GDM1 (cell line): ENCODE measurements at regions not wholly inside any gene's neighbourhood (a gene's known extent, or its start where the extent isn't known, plus 50 kb on each side); places are given as distances from the start of the nearest gene placed in this dataset.

Experiments
- DNase-seq: peaks from one replicate; lab custom pipeline; 2025; lab: John Stamatoyannopoulos, UW

DNA sequence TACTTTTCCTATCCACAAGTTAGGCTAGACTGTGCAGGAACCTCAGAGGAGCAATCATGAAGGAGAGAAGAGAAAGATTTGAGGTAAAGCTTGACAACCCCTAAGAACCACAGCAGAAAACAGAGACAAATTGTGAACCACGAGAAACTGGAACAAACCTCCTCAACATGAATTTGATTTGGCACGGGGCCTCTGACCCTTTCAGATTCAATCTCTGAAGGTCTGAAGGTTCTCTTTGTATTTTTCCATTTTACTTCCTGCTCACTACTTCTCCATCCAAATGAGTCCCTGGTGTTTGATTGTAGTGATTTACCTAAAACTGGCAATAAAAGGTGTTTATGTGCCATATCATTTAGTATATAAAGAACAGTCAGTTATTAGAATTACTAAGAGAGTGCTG, 126.1 kb upstream of the STXBP5 start:
- DNase-seq: no peak

GRCh38 chr6:147078602-147079001, 125.6 kb upstream of the STXBP5 start:
- no peak for DNase-seq

DNA sequence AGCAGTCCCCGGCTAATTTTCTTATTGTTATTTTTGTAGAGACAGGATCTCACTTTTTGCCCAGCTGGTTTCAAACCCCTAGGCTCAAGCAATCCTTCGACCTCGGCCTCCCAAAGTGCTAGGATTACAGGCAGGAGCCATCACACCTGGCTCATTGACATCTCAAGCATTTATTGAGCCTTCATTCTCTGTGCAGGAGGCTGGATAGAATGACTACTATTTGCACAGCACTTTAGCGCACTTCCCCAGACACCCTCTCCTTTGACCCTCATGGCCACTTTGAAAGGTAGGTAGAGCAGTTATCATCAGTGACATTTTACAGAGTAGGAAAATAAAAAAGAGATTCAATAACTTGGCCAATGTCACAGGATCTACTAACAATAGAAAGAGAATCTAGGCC, 124.0 kb upstream of the STXBP5 start:
- no peak for DNase-seq

GRCh38 chr6:147081076-147081609, 123.1 kb upstream of the STXBP5 start:
- DNase-seq: no peak

DNA sequence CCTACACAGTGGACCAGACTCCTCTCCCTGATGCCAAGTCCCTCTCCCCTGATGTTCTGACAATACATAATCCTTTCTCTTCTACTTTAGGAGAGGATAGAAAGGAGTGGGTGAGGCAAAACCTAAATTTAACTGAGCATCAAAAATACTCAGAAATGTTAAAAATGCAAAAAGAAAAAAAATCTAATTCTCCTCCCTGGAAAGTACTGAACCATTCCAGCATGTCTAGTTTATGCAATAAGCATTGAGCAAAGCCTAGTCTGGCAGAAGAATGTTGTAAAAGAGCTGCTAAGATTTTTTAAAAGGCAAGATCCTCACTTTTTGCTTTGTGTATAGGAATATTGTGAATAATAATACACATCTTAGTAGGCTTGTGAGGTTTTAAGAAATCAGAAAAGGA, 116.6 kb upstream of the STXBP5 start:
- no peak for DNase-seq

DNA sequence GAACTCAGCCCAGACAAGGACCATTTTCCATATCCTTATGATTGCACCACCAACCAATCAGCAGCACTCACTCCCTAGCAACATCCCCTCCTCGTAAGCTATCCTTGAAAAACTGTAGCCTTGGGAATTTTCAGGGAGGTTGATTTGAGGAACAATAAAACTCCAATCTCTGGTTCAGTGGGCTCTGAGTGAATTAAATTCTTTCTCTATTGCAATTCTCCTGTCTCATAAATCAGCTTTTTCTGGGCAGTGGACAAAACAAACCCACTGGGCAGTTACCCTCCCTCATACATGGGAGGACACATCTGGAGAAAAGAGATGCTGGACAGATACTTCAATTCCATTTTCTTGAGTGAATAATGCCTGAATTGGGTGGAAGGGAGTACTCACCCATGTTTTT, 115.4 kb upstream of the STXBP5 start:
- DNase-seq: no peak

DNA sequence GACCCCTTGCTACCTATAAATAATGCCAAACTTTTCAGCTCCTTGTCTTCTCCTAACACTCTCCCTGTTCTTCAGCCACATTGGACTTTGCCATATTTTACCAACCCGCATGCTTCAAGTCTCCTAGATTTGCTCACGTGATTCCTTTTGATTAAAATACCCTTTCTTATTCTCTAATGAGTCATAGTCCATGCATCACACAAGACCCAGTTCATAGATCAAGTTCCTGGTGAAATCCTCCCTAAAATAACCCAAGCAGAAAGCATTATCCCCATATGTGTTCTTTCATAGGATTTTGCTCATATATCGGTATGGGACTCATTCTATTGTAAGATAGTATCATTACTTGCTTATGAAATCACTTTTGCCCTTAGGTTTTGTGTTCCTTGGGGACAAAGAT, 108.9 kb upstream of the STXBP5 start:
- DNase-seq: no peak

GRCh38 chr6:147099974-147100373, 104.2 kb upstream of the STXBP5 start:
- DNase-seq: no peak

DNA sequence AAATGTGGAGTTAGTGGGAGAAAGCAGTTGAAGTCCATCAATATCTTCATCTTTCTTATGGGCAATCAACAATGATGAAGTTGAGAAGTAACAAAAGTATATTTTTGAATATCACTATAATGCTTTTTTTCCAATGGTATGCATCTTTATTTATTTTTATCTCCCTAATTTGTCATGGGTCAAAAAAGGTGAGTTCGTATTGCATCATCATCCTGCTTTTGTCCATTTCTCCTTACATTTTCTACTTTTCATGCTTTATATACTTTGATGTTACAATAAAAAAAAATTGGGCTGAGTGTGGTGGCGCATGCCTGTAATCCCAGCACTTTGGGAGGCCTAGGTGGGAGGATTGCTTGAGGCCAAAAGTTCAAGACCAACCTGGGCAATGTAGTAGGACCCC, 101.2 kb upstream of the STXBP5 start:
- no peak for DNase-seq

GRCh38 chr6:147103694-147104093, 100.5 kb upstream of the STXBP5 start:
- DNase-seq: no peak

GRCh38 chr6:147105786-147106185, 98.4 kb upstream of the STXBP5 start:
- DNase-seq: no peak

DNA sequence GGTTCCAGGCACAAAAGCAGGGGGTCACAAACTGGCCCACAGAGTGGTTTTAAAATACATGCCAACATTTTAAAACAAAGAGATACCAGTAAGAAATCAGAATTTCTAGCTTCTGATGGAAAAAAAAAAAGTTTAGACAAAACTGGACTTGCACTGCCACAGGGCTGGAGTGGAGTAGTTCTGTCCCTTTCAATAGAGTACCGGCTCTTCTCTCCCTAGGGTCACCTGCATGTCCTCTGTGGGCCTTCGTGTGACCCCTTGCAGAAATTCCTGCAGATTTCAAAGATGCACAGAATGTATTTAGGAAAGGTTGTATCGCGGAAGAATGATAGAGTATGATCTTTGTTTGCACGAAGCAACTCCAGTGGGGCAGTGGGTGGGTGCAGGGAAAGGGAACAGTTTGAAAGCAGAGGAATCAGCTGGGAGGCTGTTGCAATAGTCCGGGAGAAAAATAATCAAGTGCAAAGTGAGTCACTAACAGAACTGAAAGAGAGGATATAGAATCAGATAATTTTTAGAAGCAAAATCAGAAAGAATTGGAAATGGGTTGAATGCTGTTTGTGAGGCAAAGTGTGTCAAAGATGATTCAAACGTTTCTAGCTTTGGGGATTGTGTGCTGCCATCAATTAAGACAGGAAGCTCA, 97.3 kb upstream of the STXBP5 start:
- no peak for DNase-seq

DNA sequence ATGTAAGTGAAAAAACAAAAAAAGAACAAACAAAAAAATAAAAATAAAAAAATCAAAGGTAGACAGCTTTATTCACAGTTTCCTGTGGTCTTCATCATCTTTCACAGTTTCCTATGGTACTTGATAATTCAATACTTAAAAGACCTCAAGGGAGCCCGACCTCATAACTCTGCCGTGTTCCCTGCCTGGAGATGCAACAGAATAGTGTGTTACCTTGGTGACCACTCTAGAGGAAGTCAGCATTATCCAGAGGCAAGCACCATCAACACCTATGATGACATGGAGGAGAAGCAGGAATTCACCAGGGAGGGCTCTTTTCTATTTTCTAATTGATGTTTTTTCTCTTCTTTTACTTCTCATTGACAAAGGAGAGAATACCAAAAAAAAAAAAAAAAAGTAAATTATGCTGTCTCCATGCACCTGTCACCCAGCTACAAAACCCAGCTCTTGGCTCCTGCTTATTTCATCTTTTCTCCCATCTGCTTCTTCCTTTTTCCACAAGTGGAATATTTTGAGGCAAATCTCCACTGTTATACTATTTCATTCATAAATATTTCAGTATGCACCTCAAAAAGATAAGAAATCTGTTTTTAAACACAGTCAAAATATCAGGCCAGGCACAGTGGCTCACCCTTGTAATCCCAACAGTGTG, 95.8 kb upstream of the STXBP5 start:
- no peak for DNase-seq

DNA sequence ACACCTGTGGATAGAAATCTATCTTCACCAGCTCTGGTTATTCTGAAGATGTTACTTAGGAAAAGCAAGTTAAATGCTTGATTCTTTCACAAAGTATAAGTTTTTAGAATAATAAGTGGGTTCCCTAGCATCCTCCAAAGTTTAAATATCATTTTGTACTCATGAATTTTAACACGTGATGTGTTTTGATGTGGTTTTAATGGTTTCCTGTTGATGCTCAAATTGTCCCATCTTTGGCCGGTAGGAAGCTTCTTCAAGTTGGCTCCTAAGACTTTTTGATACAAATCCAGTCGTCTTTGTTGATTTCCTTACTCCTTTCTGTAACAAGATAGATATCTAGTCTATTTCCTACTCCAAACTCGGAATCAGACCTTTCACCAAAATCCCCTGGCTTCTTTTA, 94.5 kb upstream of the STXBP5 start:
- DNase-seq: no peak

GRCh38 chr6:147116056-147116455, 88.2 kb upstream of the STXBP5 start:
- no peak for DNase-seq

DNA sequence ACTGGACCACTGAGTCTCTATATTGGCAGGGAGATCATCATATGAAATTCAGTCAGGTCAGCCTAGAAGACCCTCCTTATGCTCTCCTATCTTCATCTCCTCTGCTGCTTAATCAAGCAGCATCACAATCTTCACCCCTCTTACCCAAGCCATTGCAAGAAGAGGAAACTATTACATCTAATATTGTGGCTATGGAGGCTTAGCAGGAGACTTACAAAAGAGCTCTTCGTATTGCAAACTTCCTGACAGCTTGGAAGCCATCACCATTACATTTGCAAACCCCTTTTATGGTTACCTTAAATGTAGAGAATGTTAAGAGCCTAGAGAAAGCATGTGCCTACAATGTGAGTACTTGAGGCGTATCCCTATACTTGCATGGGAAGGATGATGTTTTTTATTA, 87.2 kb upstream of the STXBP5 start:
- DNase-seq: no peak

- no peak for DNase-seq
Observed at GRCh38 chr6:147117580-147117979, 86.6 kb upstream of the STXBP5 start.

GRCh38 chr6:147119310-147119709, 84.9 kb upstream of the STXBP5 start:
- no peak for DNase-seq

DNA sequence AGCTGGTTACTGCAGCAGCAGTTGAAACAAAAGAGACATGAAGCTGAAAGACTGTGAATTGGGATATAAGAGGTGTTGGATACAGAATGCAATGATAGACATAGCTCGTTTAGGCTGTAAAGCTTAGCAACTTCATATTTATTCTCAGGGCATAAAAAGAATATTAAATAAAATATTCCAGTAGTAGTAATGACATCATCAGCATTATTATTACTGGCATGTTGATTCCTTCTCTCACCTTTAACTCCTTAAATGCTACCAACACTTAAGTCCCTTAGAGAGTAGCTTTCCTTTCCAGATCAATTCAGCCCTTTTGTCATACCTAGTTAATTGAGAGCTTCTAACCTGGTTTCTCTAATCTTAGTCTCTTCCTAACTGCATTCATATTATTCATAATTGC, 81.4 kb upstream of the STXBP5 start:
- no peak for DNase-seq

DNA sequence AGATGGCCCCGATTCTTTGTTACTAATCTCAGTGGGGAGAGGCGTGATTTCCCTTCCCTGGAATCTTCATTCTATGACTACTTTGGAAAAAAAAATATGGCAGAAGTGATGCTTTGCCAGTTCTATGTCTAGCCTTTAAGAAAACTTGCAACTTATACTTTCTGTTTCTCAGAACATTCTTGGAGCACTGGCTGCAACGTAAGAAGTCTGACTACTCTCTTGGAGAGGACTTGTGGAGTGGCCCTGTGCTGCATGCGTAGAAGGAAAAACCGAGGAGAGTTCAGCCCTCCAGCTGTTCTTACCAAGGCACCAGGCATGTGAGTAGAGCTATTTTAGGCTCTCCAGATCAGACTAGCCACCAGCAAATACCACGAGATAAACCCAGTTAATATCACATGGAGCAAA, 77.6 kb upstream of the STXBP5 start:
- DNase-seq: no peak

GRCh38 chr6:147127587-147127986, 76.6 kb upstream of the STXBP5 start:
- DNase-seq: no peak

DNA sequence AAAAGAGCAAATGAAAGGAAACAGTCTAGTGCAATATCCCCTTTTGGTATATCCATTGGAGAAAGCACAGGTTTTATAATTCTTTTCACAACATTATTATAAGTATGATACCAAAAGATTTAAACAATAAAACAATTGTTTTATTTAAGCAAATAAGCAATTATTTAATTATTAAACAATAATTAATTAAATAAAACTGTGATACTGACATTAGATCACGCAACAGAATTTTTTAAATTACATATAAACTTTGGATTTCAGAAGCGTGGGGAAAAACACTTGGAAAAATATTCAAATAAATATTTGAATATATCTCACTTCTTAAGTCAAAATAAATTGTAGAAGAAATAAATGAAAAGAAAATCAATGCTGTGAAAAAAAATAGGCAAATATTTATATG, 76.2 kb upstream of the STXBP5 start:
- DNase-seq: no peak

- DNase-seq: no peak
Observed at GRCh38 chr6:147131532-147132128, 72.6 kb upstream of the STXBP5 start.

GRCh38 chr6:147132889-147133288, 71.3 kb upstream of the STXBP5 start:
- DNase-seq: no peak
